C1 segment of cervical spinal cord (tissue), 14 donors: ENCODE measurements at regions not wholly inside any gene's neighbourhood (a gene's known extent, or its start where the extent isn't known, plus 50 kb on each side); places are given as distances from the start of the nearest gene placed in this dataset.
"Not testable (repeated sequence)": the region's sequence is repeated elsewhere in the genome, so short reads cannot be mapped to it uniquely, and the experiment has no call there.

Experiments used
- DNase-seq, 14 donors: peaks; one replicate each; lab custom pipeline; 2025; lab: John Stamatoyannopoulos, UW

- no peak for DNase-seq
Observed at GRCh38 chr20:1754749-1755148, 97.2 kb upstream of the SIRPG start.

DNA sequence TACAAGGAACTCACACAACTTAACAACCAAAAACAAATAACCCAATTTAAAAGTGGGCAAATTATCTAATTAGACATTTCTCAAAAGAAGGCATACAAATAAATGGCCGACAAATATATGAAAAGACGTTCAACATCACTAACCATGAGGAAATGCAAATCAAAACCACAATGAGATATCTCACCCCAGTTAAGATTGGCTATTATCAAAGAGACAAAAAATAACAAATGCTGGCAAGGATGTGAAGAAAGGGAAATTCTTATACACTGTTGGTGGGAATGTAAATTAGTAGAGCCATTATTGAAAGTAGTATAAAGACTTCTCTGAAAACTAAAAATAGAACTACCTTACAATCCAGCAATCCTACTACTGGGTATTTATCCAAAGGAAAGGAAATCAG, 96.7 kb upstream of the SIRPG start:
- DNase-seq: no peak

GRCh38 chr20:1752045-1752444, 94.5 kb upstream of the SIRPG start:
- no peak for DNase-seq

GRCh38 chr20:1748777-1749176, 91.2 kb upstream of the SIRPG start:
- DNase-seq: no peak

DNA sequence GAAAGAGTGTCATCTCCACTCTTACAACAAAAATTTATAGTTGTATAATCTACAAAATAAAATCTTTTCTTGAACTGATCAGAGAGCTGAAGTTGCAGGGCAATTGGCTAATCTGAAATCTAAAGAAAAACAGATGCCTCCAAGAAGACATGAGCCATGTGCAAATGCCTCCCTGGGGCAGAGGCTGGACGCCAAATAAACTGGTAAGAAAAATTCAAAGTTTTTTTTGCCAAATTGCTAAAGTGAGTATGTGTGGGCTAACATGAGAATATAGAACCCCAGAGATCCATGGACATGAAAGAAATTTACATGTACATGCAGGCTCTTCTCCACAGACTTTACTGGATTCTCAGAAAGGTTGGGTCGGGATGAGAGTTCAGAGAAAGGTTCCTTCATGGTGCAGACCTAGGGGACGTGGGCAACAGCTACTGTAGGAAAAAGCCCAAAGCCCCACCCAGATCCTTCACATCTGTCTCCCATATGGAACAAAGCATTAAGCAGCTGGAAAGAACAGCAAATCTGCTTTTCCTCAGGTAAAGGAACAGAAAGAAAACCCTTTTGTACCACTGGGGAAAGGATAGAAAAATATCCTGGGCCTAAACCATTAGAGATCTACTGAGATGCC, 90.5 kb upstream of the SIRPG start:
- no peak for DNase-seq

GRCh38 chr20:1742049-1742434, 84.5 kb upstream of the SIRPG start:
- DNase-seq: not testable (repeated sequence)

DNA sequence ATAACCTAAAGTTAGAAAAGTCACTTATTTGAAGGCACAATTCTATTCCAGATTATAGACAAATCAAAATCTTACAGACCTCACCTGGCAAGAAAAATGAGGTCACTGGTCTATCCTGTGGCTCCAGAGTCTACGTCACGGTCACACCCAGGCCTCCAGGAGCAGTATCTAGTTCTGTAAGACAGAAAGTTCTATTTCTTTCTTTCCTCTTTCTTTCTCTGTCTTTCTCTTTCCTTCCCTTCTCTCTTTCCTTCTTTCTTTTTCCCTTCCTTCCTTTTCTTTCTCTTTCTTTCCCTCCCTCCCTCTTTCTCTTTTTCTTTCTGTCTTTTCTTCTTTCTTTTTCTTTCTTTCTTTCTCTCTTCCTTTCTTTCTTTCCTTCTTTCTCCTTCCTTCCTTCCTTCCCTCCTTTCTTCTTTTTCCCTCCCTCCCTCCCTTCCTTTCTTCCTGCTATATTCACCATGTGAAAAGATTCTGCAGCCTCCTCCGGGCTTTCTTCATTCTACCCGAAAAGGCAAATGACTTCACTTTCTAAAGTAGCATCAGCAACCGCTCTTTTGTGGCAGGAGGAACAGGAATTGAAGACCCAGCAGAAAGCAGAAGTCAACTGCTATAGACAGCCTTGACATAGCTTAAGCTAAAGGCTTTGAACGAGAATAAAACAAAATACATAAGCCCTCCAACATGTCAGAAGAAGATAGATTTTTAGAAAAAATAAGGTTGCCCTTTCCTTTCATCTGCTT, 83.9 kb upstream of the SIRPG start:
- DNase-seq: no peak

GRCh38 chr20:1737134-1737533, 79.6 kb upstream of the SIRPG start:
- DNase-seq: no peak

DNA sequence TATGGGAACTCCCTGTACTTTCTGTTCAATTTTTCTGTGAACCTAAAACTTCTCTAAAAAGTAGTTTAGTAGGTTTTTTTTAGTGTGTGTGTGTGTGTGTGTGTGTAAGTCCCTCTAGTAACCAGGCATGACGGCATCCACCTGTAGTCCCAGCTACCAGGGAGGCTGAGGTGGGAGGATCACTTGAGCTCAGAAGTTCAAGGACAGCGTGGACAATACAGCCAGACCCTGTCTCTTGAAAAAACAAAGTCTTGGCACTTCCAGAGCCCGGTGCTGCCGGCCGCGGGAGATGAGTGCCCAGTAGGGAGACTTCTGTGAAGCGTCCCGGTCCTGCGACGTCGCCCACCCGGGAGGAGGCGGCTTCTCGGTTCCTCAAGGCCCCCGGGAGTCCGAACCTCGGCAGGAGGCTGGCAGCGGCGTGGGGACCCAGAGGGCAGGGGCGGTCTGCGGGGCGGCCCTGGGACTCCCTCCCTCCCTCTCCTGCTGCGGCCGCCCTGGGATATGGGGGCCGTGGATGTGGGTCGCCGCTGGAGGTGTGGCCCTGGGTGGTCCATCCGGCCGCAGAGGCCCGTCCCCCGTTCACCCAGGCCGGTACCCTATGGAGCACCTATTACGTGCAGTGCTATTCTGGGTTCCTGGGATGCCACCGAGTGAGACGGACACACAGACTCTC, 78.0 kb upstream of the SIRPG start:
- DNase-seq: no peak

- DNase-seq: peak in 3 of 14 donors; percentile 1 to 4 (median 1)
Observed at GRCh38 chr20:1734269-1734858, 76.8 kb upstream of the SIRPG start.

- not testable (repeated sequence) for DNase-seq
Observed at GRCh38 chr20:1731828-1732375, 74.3 kb upstream of the SIRPG start.

GRCh38 chr20:1730981-1731711, 73.6 kb upstream of the SIRPG start:
- not testable (repeated sequence) for DNase-seq

DNA sequence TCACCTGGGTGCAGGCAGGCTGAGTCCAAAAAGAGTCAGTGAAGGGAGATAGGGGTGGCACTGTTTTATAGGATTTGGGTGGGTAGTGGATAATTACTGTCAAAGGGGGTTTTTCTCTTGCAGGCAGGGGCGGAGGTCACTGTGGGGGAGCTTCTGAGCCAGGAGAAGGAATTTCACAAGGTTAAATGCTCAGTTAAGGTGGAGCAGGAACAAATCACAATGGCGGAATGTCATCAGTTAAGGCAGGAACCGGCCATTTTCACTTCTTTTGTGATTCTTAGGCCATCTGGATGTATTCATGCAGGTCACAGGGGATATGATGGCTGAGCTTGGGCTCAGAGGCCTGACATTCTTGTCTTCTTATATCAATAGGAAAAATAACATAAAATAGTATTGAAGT, 69.7 kb upstream of the SIRPG start:
- DNase-seq: not testable (repeated sequence)

DNA sequence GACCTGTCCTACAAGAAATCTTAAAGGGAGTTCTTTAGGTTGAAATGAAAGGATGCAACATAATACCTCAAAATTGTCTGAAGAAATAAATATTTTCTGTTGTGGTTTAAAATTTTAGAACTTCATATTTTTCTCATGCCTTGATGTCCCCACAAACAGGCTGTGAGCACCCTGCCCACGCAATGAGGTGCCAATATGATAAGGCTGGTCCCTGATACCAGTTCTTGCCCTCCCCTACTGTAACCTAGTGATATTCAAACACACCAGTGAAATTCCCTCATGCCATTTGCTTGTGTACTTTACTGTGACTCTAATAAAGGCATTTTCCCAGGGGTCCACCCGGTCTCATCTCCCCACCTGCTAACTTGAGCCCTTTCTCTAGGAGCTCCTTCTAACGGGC, 67.3 kb upstream of the SIRPG start:
- no peak for DNase-seq

DNA sequence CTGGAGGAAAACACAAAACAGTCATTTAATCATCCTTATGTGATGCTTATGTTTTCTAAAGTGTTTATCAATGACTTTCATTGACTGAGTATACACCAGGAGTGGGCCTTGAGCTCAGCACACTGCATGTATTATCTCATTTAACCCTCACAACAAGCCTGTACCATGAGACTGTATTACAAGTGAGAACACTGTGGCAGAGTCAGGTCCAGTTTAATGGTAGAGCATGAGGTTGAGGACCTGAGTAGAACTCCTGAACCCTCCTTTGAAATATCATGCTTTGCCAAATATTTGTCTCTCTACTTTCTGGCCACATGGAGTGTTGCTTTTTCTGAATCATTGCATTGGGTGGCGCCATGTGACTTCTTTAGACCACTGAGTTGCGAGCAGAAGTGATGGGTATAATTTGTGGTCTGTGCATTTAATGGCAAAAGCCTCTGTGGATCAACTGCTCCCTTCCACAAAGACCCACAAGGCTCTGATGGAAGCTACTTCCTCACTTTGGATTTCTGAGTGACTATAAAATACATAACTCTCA, 65.0 kb upstream of the SIRPG start:
- no peak for DNase-seq

GRCh38 chr20:1721687-1722512, 64.3 kb upstream of the SIRPG start:
- no peak for DNase-seq

DNA sequence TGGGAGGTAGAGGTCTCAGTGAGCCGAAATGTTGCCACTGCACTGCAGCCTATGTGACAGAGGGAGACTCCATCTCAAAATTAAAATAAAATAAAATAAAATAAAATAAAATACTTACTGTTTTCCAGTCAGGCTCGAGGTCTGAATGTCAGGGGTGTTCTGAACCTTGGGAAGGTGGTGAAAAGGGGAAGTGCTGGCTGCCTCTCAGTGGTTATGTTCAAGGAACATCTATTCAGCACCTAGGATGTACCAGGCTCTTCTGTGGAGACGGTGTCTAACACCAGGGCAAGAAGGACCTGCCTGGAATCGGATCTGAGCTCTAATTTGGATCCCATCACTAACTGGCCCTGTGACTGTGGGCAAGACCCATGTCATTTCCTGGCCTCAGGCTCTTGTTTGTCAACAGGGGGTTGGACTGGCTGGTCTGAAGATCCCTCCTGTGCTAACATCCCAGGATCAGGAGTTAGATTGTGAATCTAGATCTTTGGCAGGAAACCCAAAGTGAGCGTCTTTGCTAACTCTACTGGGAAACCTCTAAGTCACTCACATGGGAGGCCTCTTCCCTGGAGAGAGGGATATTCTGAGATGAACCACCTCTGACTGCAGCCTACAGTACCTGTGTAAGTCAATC, 63.4 kb upstream of the SIRPG start:
- DNase-seq: no peak

DNA sequence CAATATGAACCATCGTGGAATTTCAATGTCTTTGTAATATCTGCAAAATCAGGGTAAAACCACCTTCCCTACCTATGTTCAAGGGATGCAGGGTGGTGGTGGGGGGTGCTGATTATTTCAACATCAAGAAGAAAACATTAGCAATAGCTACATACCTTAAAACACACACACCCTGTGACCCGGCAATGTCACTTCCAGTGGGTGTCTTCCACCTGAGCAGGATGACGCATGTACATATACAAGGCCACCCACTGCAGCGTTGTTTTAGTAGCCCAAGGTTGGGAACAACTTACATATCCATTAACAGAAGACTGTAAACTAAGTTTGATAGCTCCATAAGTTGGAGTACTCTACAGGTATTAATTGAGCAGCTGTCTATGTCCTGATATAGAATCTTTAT, 62.6 kb upstream of the SIRPG start:
- no peak for DNase-seq

DNA sequence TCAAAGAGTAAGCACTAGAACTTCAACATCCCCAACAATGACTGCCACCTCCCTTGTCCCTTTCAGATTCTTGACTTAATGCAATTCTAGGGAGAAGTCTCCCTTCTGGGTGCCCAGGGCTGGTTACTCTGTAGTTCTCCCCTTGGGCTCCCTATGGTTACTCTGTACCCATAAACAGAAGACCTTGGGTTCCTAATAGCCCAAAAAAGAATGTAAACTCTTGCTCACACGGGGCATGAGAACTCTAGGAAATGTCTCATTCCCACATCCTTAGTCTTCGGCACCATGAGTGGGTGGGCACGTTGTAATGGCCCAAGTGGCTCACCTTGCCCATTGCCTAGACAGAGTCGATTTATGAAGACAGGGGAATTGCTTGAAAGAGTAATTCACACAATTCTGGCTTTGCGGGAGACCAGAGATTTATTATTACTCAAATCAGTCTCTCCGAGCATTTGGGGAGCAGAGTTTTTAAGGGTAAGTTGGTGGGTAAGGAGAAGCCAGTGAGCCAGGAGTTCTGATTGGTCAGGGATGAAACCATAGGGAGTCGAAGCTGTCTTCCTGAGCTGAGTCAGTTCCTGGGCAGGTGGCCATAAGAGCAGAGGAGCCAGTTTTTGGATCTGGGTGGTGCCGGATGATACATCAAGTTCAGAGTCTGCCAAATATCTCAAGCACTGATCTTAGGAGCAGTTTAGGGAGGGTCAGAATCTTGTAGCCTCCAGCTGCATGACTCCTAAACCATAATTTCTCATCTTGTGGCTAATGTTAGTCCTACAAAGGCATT, 61.2 kb upstream of the SIRPG start:
- DNase-seq: no peak
